CD4-positive, alpha-beta T cell (primary cell): ENCODE measurements at regions not wholly inside any gene's neighbourhood (a gene's known extent, or its start where the extent isn't known, plus 50 kb on each side); places are given as distances from the start of the nearest gene placed in this dataset.

Source experiments
- ATAC-seq: fragments of 200-7000 bp; cut with Tn5 transposase; one replicate; pipeline ENCODE4 v1.10.0; 2022; ENCODE audit warnings: mild to moderate bottlenecking; ENCODE audit not compliant: poor library complexity
- CTCF ChIA-PET: fragments of 350-600 bp; sonication (Branson Sonifier 250); formaldehyde crosslinking; loops from one replicate; lab custom pipeline; 2021; ENCODE audit warnings: antibody characterized with exemption, inconsistent platforms; lab: Charles Lee
- POLR2A ChIA-PET: fragments of 350-600 bp; sonication (Branson Sonifier 250); formaldehyde crosslinking; loops from one replicate; lab custom pipeline; 2021; ENCODE audit warnings: antibody characterized with exemption, inconsistent platforms; lab: Charles Lee
- DNase-seq, 14 experiments: peaks; one replicate each; pipeline ENCODE4 v3.0.0-alpha.2; 2013 to 2020; ENCODE audit warnings: mixed read lengths in 2 of 14
- H3K27ac ChIP-seq, 2 donors: one replicate each; pipeline versions ENCODE4 v1.5.1 to v1.7.0; 2013; ENCODE audit warnings: low read length in 2 of 2, low read depth in 1 of 2, mild to moderate bottlenecking in 1 of 2
- H3K27me3 ChIP-seq, 2 experiments: 1 replicate in 1 of 2; 2 replicates in 1 of 2; pipeline versions ENCODE4 v1.6.1 to v1.7.0; 2013; ENCODE audit warnings: low read length in 2 of 2, control low read depth in 1 of 2, mild to moderate bottlenecking in 1 of 2, moderate library complexity in 1 of 2; ENCODE audit not compliant: insufficient read depth in 2 of 2, control insufficient read depth in 1 of 2
- H3K36me3 ChIP-seq: one replicate; pipeline ENCODE4 v1.6.1; 2013; ENCODE audit warnings: low read length, control low read depth; ENCODE audit not compliant: insufficient read depth
- H3K4me1 ChIP-seq: one replicate; pipeline ENCODE4 v1.6.1; 2013; ENCODE audit warnings: low read length, control low read depth; ENCODE audit not compliant: insufficient read depth
- H3K4me3 ChIP-seq: one replicate; pipeline ENCODE4 v1.5.1; 2013; ENCODE audit warnings: mild to moderate bottlenecking, low read length, moderate library complexity
- H3K9me3 ChIP-seq, 2 experiments: 1 replicate in 1 of 2; 2 replicates in 1 of 2; pipeline versions ENCODE4 v1.6.1 to v1.7.0; 2013; ENCODE audit warnings: low read length in 2 of 2, mild to moderate bottlenecking in 2 of 2, control low read depth in 1 of 2, moderate library complexity in 1 of 2; ENCODE audit not compliant: control insufficient read depth in 1 of 2, insufficient read depth in 1 of 2
- H3K27ac Mint-ChIP-seq: one replicate; pipeline ENCODE4 v1.8.0; 2020; ENCODE audit warnings: mixed read lengths
- H3K27me3 Mint-ChIP-seq: one replicate; pipeline ENCODE4 v1.8.0; 2021; ENCODE audit warnings: mixed read lengths
- H3K36me3 Mint-ChIP-seq: one replicate; pipeline ENCODE4 v1.8.0; 2021; ENCODE audit warnings: low read depth, mixed read lengths
- H3K4me1 Mint-ChIP-seq: one replicate; pipeline ENCODE4 v1.8.0; 2021; ENCODE audit warnings: low read depth, mixed read lengths
- H3K4me3 Mint-ChIP-seq: one replicate; pipeline ENCODE4 v1.8.0; 2020; ENCODE audit warnings: mild to moderate bottlenecking, mixed read lengths
- H3K9me3 Mint-ChIP-seq: one replicate; pipeline ENCODE4 v1.8.0; 2020; ENCODE audit warnings: mixed read lengths
- intact Hi-C, 2 experiments: fragments of 100-400 bp; cut with DNase I in 1 of 2; cut with micrococcal nuclease in 1 of 2; formaldehyde crosslinking; loops; one replicate each; pipeline versions ENCODE4 v1.15.1 to v1.9.0; 2023 to 2025; cut with DNase I, micrococcal nuclease
- TF ChIP-seq, protein P1 (sequence below): fragments of 200-600 bp; IDR thresholded peaks from one replicate; pipeline ENCODE4 v1.8.0; 2022; ENCODE audit warnings: antibody characterized with exemption, mild to moderate bottlenecking

DNA sequence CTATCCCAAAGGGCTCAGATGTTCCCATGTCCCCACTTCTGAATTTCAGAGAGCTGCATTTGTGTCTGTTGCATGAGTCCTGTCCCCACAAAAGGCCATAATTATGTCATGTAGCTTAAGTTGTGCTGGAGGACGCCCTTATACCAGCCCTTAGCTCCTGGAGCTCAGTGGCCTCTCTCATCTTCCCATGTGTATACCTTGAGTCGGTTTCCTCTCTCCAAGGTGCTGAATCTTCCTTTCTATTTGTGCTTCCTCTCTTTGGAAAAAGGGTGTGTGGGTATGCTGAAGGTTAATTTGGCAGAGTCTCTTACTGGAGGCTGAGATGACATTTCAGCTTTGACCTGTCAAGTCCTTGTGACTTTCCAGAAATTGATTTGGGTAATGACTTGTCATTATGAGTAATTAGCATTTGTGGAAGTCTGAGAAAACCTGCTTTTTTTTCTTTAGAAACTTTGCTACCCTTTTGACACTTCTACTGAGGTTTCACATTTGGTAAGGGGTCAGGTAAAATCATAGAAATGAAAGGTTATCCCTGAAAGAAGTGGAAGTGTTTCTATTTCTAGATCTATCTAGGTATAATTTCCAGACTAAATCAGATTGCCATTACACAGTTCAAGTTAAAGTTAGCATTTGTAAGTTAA, 185.4 kb downstream of the ABCC12 start:
- ATAC-seq, result no peak
- POLR2A ChIA-PET, result no interaction called here
- H3K4me1 ChIP-seq, result no peaks in the 10 kb centered on the region
- no peaks in the 10 kb centered on the region for H3K36me3 ChIP-seq
- TF ChIP-seq, protein P1, sequence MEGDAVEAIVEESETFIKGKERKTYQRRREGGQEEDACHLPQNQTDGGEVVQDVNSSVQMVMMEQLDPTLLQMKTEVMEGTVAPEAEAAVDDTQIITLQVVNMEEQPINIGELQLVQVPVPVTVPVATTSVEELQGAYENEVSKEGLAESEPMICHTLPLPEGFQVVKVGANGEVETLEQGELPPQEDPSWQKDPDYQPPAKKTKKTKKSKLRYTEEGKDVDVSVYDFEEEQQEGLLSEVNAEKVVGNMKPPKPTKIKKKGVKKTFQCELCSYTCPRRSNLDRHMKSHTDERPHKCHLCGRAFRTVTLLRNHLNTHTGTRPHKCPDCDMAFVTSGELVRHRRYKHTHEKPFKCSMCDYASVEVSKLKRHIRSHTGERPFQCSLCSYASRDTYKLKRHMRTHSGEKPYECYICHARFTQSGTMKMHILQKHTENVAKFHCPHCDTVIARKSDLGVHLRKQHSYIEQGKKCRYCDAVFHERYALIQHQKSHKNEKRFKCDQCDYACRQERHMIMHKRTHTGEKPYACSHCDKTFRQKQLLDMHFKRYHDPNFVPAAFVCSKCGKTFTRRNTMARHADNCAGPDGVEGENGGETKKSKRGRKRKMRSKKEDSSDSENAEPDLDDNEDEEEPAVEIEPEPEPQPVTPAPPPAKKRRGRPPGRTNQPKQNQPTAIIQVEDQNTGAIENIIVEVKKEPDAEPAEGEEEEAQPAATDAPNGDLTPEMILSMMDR, result no peak
- no peaks in the 10 kb centered on the region for H3K27me3 ChIP-seq
- no peak overlapping the region for H3K27ac ChIP-seq
- Mint-ChIP-seq H3K4me3 (no peak overlapping the region), H3K27me3 (peaks cover under 1% of the 10 kb centered on the region), H3K36me3 (no peaks in the 10 kb centered on the region), H3K4me1 (no peaks in the 10 kb centered on the region), H3K9me3 (no peaks in the 10 kb centered on the region), H3K27ac (no peak overlapping the region)
- H3K4me3 ChIP-seq, result no peak overlapping the region
- H3K9me3 ChIP-seq, result no peaks in the 10 kb centered on the region
- intact Hi-C loops, result no loop called here
- no peak for DNase-seq
- CTCF ChIA-PET, result no interaction called here

DNA sequence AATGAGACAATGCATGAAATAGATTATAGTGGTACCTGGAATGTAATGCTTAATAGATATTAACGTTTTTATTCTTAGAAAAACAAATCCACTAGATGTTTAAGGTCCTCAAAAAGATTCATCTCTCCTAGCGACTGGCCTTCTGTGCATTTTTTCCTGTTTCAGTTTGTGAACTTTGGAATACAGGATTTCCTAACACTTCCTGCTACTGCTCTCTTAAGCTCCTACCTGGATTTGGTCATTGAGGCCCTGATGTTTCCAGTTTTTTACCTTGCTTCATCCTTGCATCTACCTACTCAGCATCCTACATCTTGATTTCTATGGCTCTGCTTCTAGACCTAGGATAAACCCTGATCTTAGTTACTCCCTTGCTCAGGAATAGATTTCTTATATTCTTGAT, 188.4 kb downstream of the ABCC12 start:
- Mint-ChIP-seq H3K27me3 (no peaks in the 10 kb centered on the region), H3K9me3 (no peaks in the 10 kb centered on the region), H3K36me3 (no peaks in the 10 kb centered on the region), H3K4me1 (no peaks in the 10 kb centered on the region), H3K27ac (no peak overlapping the region), H3K4me3 (no peak overlapping the region)
- ATAC-seq, result no peak
- Histone ChIP-seq H3K4me1 (no peaks in the 10 kb centered on the region), H3K27ac (no peak overlapping the region), H3K9me3 (no peaks in the 10 kb centered on the region), H3K27me3 (no peaks in the 10 kb centered on the region), H3K36me3 (no peaks in the 10 kb centered on the region), H3K4me3 (no peak overlapping the region)
- TF ChIP-seq, protein P1, result no peak
- CTCF ChIA-PET, result interaction anchor here (0.6 kb wide), 1 partner anchor 719 kb away, joined by 3 read pairs; no protein-coding TSS in a partner anchor
- no peak for DNase-seq
- POLR2A ChIA-PET, result no interaction called here
- intact Hi-C loops, result no loop called here

DNA sequence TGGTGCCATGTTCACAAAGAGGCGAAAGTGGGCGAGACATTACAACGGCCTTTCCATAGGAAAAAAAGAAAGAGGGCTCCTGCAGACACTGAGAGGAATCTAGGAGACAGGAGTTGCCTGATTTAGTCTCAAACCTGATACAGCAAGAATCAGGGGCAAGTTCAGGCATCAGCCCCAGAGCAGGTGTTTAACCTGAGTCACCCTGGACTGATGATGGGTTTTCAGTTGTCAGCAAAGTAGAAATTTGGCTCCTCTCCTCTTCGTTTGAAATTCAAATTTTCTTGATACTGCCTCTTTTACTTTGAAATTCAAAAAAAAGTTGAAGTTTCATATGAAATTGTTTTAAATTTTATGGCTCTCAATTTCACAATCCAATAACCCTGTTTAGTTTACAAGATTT, 189.5 kb downstream of the ABCC12 start:
- ATAC-seq (no peak), DNase-seq (no peak)
- CTCF ChIA-PET, result no interaction called here
- H3K27me3 Mint-ChIP-seq, result no peaks in the 10 kb centered on the region
- intact Hi-C loops, result no loop called here
- TF ChIP-seq, protein P1, result no peak
- H3K36me3 Mint-ChIP-seq, result no peaks in the 10 kb centered on the region
- Histone ChIP-seq H3K4me1 (no peaks in the 10 kb centered on the region), H3K4me3 (no peak overlapping the region), H3K36me3 (no peaks in the 10 kb centered on the region), H3K27me3 (no peaks in the 10 kb centered on the region), H3K9me3 (no peaks in the 10 kb centered on the region), H3K27ac (no peak overlapping the region)
- no peak overlapping the region for H3K27ac Mint-ChIP-seq
- POLR2A ChIA-PET, result interaction anchor here (0.6 kb wide), 1 partner anchor 808 kb away, joined by 4 read pairs; no protein-coding TSS in a partner anchor
- no peak overlapping the region for H3K4me3 Mint-ChIP-seq
- H3K9me3 Mint-ChIP-seq, result no peaks in the 10 kb centered on the region
- H3K4me1 Mint-ChIP-seq, result no peaks in the 10 kb centered on the region
